ENCODE measurements at regions not wholly inside any gene's neighbourhood (a gene's known extent, or its start where the extent isn't known, plus 50 kb on each side); places are given as distances from the start of the nearest gene placed in this dataset.

DNA sequence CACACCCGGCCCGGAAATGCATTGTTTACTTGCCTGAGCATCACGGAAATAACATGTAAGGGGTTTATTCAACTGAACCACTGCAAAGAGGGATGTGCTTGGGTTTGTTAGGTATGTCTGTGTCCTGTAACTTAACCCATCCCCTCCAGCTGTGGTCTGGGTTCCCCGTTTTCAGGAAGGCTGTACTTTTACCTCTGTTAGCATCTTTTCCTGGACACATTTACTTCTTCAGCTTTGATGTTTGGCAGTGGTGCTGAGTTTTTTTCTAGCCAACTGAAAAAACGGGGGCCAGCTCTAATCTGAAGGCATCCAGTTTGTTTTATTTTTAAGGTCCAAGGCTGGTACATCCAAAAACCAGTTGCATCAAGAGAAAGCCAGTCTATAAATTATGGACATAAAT is 561.8 kb downstream of the BNC2 start:
- no peak for TF ChIP-seq CTCF (IDR thresholded peaks at IDR 0.05)
- TF ChIP-seq ZFX (IDR thresholded peaks at IDR 0.05; ENCODE audit: borderline replicate concordance): no peak

All from 22Rv1 (cell line).